Brain microvascular endothelial cell (primary cell): ENCODE measurements at regions not wholly inside any gene's neighbourhood (a gene's known extent, or its start where the extent isn't known, plus 50 kb on each side); places are given as distances from the start of the nearest gene placed in this dataset.

Experiments used
- DNase-seq: peaks from one replicate; pipeline ENCODE4 v3.0.0-alpha.2; 2020
- H3K27ac ChIP-seq: fragments of 250-450 bp; sonication (Bioruptor Pico); 2 replicates; pipeline ENCODE4 v1.5.1; 2020; ENCODE audit warnings: mild to moderate bottlenecking, moderate library complexity
- H3K27me3 ChIP-seq: fragments of 250-450 bp; sonication (Bioruptor Pico); replicated peaks from 2 replicates; pipeline ENCODE4 v1.5.1; 2020; ENCODE audit warnings: mild to moderate bottlenecking
- H3K36me3 ChIP-seq: fragments of 250-450 bp; sonication (Bioruptor Pico); replicated peaks from 2 replicates; pipeline ENCODE4 v1.5.1; 2020; ENCODE audit warnings: mild to moderate bottlenecking
- H3K4me3 ChIP-seq: 2 replicates; pipeline ENCODE4 v1.5.1; 2011; ENCODE audit warnings: low read depth, mild to moderate bottlenecking, control low read depth, low read length, moderate library complexity
- in situ Hi-C: cut with HindIII; loops from 2 replicates; pipeline ENCODE4 v1.10.0; 2017; ENCODE audit warnings: low sequenced_read_pairs, low pct_ligation_motif_present
- TF ChIP-seq, protein P1 (sequence below): IDR thresholded peaks from 2 replicates; pipeline ENCODE4 v1.5.1; 2011; ENCODE audit warnings: low read depth, mild to moderate bottlenecking, moderate library complexity, low read length, control low read depth, inconsistent platforms; ENCODE audit errors: missing control alignments

DNA sequence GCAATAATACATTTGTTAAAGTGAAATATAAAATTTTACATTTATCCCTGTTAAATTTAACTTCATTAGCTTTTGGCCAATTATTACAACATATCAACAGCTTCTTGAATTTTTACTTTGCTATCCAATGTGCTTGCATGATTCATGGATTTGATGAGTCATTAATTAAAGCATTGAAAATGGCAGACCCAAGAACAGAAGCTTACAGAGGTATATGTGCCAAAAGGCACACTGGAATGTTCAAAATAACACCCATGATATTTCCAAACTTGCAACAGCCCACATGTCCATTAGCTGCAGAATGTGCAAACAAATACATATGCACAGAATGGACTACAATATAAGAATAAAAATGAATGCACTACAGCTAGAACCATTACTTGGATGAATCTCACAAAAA, 76.4 kb upstream of the MAN1A2 start:
- Histone ChIP-seq H3K27me3 (no peaks in the 10 kb centered on the region), H3K36me3 (no peaks in the 10 kb centered on the region), H3K4me3 (no peak overlapping the region), H3K27ac (no peak overlapping the region)
- DNase-seq = no peak
- TF ChIP-seq, protein P1, sequence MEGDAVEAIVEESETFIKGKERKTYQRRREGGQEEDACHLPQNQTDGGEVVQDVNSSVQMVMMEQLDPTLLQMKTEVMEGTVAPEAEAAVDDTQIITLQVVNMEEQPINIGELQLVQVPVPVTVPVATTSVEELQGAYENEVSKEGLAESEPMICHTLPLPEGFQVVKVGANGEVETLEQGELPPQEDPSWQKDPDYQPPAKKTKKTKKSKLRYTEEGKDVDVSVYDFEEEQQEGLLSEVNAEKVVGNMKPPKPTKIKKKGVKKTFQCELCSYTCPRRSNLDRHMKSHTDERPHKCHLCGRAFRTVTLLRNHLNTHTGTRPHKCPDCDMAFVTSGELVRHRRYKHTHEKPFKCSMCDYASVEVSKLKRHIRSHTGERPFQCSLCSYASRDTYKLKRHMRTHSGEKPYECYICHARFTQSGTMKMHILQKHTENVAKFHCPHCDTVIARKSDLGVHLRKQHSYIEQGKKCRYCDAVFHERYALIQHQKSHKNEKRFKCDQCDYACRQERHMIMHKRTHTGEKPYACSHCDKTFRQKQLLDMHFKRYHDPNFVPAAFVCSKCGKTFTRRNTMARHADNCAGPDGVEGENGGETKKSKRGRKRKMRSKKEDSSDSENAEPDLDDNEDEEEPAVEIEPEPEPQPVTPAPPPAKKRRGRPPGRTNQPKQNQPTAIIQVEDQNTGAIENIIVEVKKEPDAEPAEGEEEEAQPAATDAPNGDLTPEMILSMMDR = no peak
- in situ Hi-C loops = loop anchor here (25.0 kb wide), 1 partner anchor 179 kb away; the partner anchor contains the start of gene TRIM45

GRCh38 chr1:117289316-117289870, 77.9 kb upstream of the MAN1A2 start:
- H3K27ac ChIP-seq = no peak overlapping the region
- H3K36me3 ChIP-seq = no peaks in the 10 kb centered on the region
- H3K27me3 ChIP-seq = no peaks in the 10 kb centered on the region
- no peak overlapping the region for H3K4me3 ChIP-seq
- no peak for DNase-seq
- in situ Hi-C loops = loop anchor here (25.0 kb wide), 1 partner anchor 177 kb away; the partner anchor contains the start of gene TRIM45
- TF ChIP-seq, protein P1 = no peak

GRCh38 chr1:117286562-117286961, 75.8 kb upstream of the VTCN1 start:
- in situ Hi-C loops = loop anchor here (25.0 kb wide), 1 partner anchor 174 kb away; the partner anchor contains the start of gene TRIM45
- Histone ChIP-seq H3K27me3 (no peaks in the 10 kb centered on the region), H3K4me3 (no peak overlapping the region), H3K27ac (no peak overlapping the region), H3K36me3 (no peaks in the 10 kb centered on the region)
- TF ChIP-seq, protein P1 = no peak
- no peak for DNase-seq

DNA sequence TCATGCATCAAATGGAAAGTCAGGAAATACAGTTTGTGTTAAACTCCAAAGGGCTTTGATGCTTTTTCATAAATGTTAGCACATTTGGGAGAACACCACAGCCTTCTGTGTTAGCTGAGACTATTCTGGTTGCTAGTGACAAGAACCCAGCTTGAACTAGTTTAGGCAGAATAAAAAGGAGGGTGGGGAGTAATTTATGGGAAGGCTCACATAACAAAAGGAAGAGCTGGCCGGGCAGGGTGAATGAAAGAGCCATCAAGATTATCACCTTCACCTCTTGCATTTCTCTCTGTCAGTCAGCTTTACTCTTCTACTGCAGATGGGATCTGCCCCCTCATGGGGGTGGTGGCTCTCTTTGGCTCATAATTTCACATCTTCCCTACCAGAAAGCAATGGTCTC, 75.4 kb upstream of the VTCN1 start:
- in situ Hi-C loops = loop anchor here (25.0 kb wide), 1 partner anchor 174 kb away; the partner anchor contains the start of gene TRIM45

DNA sequence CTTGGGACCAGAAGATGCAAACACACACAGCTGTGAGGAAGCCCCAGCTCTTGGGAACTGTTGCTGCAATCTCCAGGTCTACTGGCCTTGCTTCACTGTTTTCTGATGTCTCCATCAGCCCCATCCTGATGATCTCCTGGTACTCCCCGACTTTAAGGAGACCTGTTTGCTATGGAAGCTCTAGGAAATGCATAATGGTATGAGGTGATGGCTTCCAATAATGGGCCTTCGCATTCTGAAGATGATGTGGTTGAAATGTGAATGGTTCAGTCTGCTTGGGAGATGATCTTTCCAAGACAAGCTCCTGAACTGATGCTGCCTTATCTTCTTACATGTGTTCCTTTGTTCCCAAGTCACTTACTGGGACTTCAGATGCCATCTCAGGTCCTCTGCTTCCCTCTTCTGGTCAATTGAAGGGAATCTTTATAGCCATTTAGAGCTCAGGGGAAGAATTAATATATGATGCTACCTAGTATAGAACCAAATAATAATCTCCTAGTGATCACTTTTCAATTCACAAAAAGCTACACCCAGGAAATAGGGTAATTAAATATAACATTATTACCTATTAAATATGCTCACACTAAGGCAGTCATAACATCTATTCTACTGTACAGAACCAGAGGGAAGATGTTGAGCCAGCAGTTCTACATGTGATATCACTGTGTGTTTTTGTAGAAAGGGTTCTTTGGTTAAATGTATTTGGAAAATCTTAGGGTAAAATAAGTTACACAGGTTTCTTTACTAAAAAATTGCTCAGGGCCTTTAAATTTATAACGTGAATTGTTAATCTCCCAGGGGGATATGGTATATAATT, 73.9 kb upstream of the VTCN1 start:
- Histone ChIP-seq H3K27ac (no peak overlapping the region), H3K27me3 (no peaks in the 10 kb centered on the region), H3K4me3 (no peak overlapping the region), H3K36me3 (no peaks in the 10 kb centered on the region)
- peak; percentile 33 for DNase-seq
- TF ChIP-seq, protein P1 = peak; percentile 70
- in situ Hi-C loops = loop anchor here (25.0 kb wide), 1 partner anchor 172 kb away; the partner anchor contains the start of gene TRIM45

More for the DNA sequence above, 75.4 kb upstream of the VTCN1 start:
- Histone ChIP-seq H3K4me3 (no peak overlapping the region), H3K36me3 (no peaks in the 10 kb centered on the region), H3K27ac (no peak overlapping the region), H3K27me3 (no peaks in the 10 kb centered on the region)
- TF ChIP-seq, protein P1 = no peak
- no peak for DNase-seq
